ENCODE measurements at regions not wholly inside any gene's neighbourhood (a gene's known extent, or its start where the extent isn't known, plus 50 kb on each side); places are given as distances from the start of the nearest gene placed in this dataset.

- TF ChIP-seq CTCF (conservative IDR thresholded peaks at IDR 0.05) (no peak), EZH2 (IDR thresholded peaks at IDR 0.05; ENCODE audit: low read depth) (no peak)
- intact Hi-C loops (cut with micrococcal nuclease; ENCODE audit: unreplicated experiment): no loop called here
- no peak for DNase-seq
- no peaks in the 10 kb centered on the region for H3K9me3 ChIP-seq (ENCODE audit: insufficient read depth, low read depth)
- no peaks in the 10 kb centered on the region for H3K36me3 ChIP-seq (ENCODE audit: low read depth)
- H4K20me1 ChIP-seq (ENCODE audit: insufficient read depth): no peaks in the 10 kb centered on the region
- POLR2A ChIA-PET (ENCODE audit: unreplicated experiment): no interaction called here
- no TSS peak for BruUV-seq (replicated peaks)
- no peak overlapping the region for H2AFZ ChIP-seq
- no peaks in the 10 kb centered on the region for H3K4me1 ChIP-seq (replicated peaks; ENCODE audit: insufficient read depth)
- no peaks in the 10 kb centered on the region for H3F3A ChIP-seq (ENCODE audit: insufficient read depth, low read depth)
- no peak overlapping the region for H3K27ac ChIP-seq
- no peaks in the 10 kb centered on the region for H3K79me2 ChIP-seq (ENCODE audit: low read depth)
- no peak overlapping the region for H3K4me3 ChIP-seq
- no peaks in the 10 kb centered on the region for H3K9me2 ChIP-seq (ENCODE audit: insufficient read depth)
- no peak overlapping the region for H3K4me2 ChIP-seq
- no peaks in the 10 kb centered on the region for H3K27me3 ChIP-seq (ENCODE audit: insufficient read depth, low read depth)
- CTCF ChIA-PET: no interaction called here
Observed at GRCh38 chr13:76709851-76710250, 176.4 kb downstream of the KCTD12 start.

- H2AFZ ChIP-seq: no peak overlapping the region
- TF ChIP-seq CTCF (conservative IDR thresholded peaks at IDR 0.05) (no peak), EZH2 (IDR thresholded peaks at IDR 0.05; ENCODE audit: low read depth) (no peak)
- intact Hi-C loops (cut with micrococcal nuclease; ENCODE audit: unreplicated experiment): no loop called here
- no peaks in the 10 kb centered on the region for H3K4me1 ChIP-seq (replicated peaks; ENCODE audit: insufficient read depth)
- H3K27me3 ChIP-seq (ENCODE audit: insufficient read depth, low read depth): no peaks in the 10 kb centered on the region
- no peak overlapping the region for H3K4me2 ChIP-seq
- H3K27ac ChIP-seq: no peak overlapping the region
- H4K20me1 ChIP-seq (ENCODE audit: insufficient read depth): no peaks in the 10 kb centered on the region
- H3K36me3 ChIP-seq (ENCODE audit: low read depth): no peaks in the 10 kb centered on the region
- no TSS peak for BruUV-seq (replicated peaks)
- POLR2A ChIA-PET (ENCODE audit: unreplicated experiment): no interaction called here
- H3K9me3 ChIP-seq (ENCODE audit: insufficient read depth, low read depth): no peaks in the 10 kb centered on the region
- H3F3A ChIP-seq (ENCODE audit: insufficient read depth, low read depth): no peaks in the 10 kb centered on the region
- no peak overlapping the region for H3K4me3 ChIP-seq
- H3K9me2 ChIP-seq (ENCODE audit: insufficient read depth): no peaks in the 10 kb centered on the region
- CTCF ChIA-PET: no interaction called here
- no peaks in the 10 kb centered on the region for H3K79me2 ChIP-seq (ENCODE audit: low read depth)
- DNase-seq: no peak
Observed at GRCh38 chr13:76708138-76708688, 178.0 kb downstream of the KCTD12 start.

- H3K9me3 ChIP-seq (ENCODE audit: insufficient read depth, low read depth): no peaks in the 10 kb centered on the region
- TF ChIP-seq CTCF (conservative IDR thresholded peaks at IDR 0.05) (no peak), EZH2 (IDR thresholded peaks at IDR 0.05; ENCODE audit: low read depth) (no peak)
- CTCF ChIA-PET: no interaction called here
- no peaks in the 10 kb centered on the region for H3K9me2 ChIP-seq (ENCODE audit: insufficient read depth)
- H2AFZ ChIP-seq: no peak overlapping the region
- no peak overlapping the region for H3K27ac ChIP-seq
- H3K79me2 ChIP-seq (ENCODE audit: low read depth): no peaks in the 10 kb centered on the region
- no peaks in the 10 kb centered on the region for H3K4me1 ChIP-seq (replicated peaks; ENCODE audit: insufficient read depth)
- no peaks in the 10 kb centered on the region for H3K27me3 ChIP-seq (ENCODE audit: insufficient read depth, low read depth)
- no peaks in the 10 kb centered on the region for H3K36me3 ChIP-seq (ENCODE audit: low read depth)
- DNase-seq: no peak
- H3K4me3 ChIP-seq: no peak overlapping the region
- H3F3A ChIP-seq (ENCODE audit: insufficient read depth, low read depth): no peaks in the 10 kb centered on the region
- no TSS peak for BruUV-seq (replicated peaks)
- POLR2A ChIA-PET (ENCODE audit: unreplicated experiment): no interaction called here
- no peaks in the 10 kb centered on the region for H4K20me1 ChIP-seq (ENCODE audit: insufficient read depth)
- H3K4me2 ChIP-seq: no peak overlapping the region
- intact Hi-C loops (cut with micrococcal nuclease; ENCODE audit: unreplicated experiment): no loop called here
Observed at GRCh38 chr13:76707360-76707759, 178.8 kb downstream of the KCTD12 start.
